Suppressor macrophage treated with lipopolysaccharide for 4 hours (primary cell): ENCODE measurements at regions not wholly inside any gene's neighbourhood (a gene's known extent, or its start where the extent isn't known, plus 50 kb on each side); places are given as distances from the start of the nearest gene placed in this dataset.
A peak's percentile ranks its signal among the peaks of the same experiment; 100 is the strongest.

ENCODE experiments used
- DNase-seq: peaks from one replicate; pipeline ENCODE4 v3.0.0-alpha.2; 2020

- DNase-seq, result no peak
Measured at GRCh38 chr16:88292007-88292970, 90.5 kb upstream of the ZNF469 start.

- DNase-seq, result no peak
Measured at GRCh38 chr16:88293097-88293496, 89.7 kb upstream of the ZNF469 start.

DNA sequence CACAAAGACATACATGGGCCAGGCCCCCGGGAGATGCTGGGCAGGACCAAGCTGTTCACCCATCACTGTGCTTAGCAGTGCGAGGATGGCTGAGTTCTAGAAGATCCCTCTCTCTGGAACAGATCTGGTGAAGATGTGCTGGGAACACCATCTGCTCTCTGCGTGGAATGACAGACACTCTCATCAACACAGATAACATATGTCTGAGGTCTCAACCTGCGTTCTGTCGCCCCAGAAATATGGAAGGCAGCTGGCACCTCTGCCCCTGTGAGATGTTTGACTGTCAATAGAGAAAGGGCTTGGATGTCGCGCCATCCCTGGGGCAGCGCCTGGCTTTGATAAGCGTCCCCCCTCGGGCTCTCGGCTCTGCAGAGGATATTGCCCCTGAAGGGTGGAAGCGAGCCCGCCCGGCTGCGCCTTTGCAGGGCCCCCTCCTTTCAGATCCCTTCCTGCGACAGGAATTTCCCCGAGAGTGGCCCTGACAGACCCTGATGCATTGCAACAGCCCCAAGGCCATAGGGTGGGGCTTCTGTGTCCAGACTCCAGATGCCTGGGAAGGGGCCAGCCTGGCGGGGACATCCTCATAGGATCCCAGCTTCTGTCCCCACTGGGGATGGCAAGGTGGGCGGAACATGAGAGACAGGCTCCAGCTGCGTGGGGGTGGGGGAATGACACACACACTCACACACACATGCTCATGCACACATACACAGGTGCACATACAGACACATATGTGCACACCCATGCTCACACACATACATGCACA lies 86.9 kb upstream of the ZNF469 start:
- no peak for DNase-seq

GRCh38 chr16:88296437-88297177 lies 86.2 kb upstream of the ZNF469 start:
- no peak for DNase-seq

DNA sequence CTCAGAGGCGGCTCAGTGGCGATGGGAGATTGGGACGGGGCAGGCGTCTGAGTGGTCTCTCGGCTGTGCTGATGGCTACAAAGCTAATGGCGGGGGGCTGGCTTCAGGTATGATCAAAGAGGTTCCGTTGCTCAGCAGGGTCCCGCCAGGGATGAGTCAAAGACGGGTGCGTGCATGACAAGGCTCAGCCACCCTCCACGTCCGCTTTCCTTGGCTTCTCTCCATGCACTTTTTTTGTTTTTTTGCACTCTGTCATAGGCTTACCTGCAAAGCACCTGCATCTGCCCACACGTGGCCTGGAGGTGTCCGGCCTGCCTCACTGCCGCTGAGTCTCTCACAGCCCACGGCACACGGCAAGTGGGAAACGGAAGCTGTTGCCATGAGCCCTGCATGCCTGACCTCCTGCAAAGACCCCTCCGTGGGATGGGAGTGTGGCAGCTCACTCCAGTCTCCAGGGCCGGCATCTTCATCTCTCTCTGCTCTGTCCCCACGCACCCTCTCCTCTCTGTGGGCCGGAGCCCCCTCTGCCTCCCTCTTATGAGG lies 85.5 kb upstream of the ZNF469 start:
- DNase-seq, result no peak

GRCh38 chr16:88298181-88298832 lies 84.5 kb upstream of the ZNF469 start:
- DNase-seq, result no peak

DNA sequence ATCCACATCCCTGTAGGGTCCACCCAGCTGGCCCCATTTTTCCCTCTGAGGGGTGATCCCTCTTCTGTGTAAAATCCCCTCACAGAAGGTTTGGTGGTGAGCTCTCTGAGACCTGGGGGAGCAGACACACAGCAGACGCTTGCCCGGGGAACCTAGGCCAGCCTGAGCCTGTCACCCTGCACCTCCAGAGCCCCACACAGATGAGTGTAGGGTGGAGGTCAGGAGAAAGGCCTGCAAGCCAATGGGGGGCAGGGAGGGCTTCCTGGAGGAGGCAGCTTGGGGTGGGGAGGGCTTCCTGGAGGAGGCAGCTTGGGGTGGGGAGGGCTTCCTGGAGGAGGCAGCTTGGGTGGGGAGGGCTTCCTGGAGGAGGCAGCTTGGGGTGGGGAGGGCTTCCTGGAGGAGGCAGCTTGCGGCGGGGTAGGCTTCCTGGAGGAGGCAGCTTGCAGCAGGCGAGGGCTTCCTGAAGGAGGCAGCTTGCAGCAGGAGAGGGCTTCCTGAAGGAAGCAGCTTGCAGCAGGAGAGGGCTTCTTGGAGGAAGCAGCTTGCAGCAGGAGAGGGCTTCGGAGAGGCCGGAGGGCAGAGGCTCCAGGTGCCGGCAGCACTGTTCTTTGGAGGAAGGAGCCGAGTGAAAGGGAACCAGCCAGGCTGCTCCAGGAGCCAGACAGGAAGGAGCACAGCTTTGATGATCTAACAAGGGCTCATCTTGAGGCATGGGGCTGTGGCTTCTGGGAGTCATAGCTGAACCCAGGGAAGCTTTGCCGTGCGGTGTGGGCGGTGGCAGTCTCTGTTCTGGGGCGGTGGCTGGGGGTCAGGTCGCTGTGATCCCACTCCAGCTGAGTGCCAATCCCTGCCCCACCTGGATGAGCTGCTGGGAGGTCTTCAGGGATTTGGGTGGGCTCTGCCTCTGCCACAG lies 83.7 kb upstream of the ZNF469 start:
- DNase-seq, result peak; percentile 13

- DNase-seq, result no peak
Measured at GRCh38 chr16:88299751-88300462, 82.9 kb upstream of the ZNF469 start.

DNA sequence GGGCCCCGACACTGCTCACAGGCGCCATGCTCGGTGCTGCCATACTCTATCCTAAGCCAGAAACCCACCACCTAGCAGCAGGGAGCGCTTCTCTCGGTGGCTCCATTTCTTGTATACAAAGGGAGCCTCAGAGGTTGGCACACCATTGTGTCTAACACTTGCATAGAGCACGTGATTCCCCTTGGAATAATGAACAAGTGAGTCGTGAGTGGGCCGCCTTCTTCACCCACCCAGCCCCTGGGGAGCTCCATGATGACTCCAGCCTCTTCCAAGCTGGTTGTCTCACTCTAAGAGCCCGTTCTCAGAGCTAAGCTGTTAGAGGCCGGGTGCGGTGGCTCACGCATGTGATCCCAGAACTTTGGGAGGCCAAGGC lies 82.3 kb upstream of the ZNF469 start:
- DNase-seq, result no peak

DNA sequence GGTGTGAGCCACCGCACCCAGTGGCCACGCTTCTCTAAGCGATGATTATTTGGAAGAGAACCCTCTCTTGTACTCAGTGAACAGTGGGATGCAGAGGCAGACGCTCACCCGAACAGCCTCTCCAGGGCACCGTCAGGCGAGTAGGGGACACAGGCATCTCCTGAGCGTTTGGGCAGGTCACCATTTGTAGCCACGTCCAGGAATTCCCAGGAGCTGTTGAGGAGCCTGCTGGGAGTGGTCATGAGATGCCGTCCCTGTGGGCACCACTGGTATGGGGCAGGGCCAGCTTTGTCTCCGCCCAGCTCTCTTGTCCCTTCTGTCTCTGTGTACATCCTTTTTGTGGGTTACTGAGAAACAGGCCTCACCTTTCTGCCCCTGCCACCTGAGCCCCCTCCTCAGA lies 81.3 kb upstream of the ZNF469 start:
- DNase-seq, result no peak

- DNase-seq, result no peak
Measured at GRCh38 chr16:88301886-88302285, 80.9 kb upstream of the ZNF469 start.

DNA sequence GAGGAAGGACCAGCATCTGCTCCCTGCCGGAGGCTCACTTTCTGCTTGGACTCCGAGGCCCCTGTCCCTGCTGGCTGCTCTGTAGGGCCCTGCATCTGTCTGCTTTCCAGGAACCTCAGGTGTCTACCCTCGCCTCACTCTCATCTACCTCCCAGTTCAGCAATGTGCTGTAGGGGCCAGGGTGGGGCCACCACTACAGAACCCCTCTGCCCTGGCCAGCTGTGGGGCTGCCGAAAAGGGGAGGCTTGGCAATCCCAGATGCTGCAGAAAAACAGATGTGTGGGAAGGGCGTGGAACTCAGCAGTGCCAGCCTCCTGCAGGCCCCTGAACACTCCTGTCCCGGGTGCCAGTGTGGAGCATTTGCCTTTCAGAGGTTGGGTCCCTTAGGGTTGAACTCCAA lies 80.1 kb upstream of the ZNF469 start:
- DNase-seq, result no peak

- no peak for DNase-seq
Measured at GRCh38 chr16:88303405-88303804, 79.4 kb upstream of the ZNF469 start.

GRCh38 chr16:88303890-88304819 lies 78.6 kb upstream of the ZNF469 start:
- no peak for DNase-seq

GRCh38 chr16:88305176-88305575 lies 77.6 kb upstream of the ZNF469 start:
- DNase-seq, result no peak

- no peak for DNase-seq
Measured at GRCh38 chr16:88306411-88306810, 76.3 kb upstream of the ZNF469 start.

DNA sequence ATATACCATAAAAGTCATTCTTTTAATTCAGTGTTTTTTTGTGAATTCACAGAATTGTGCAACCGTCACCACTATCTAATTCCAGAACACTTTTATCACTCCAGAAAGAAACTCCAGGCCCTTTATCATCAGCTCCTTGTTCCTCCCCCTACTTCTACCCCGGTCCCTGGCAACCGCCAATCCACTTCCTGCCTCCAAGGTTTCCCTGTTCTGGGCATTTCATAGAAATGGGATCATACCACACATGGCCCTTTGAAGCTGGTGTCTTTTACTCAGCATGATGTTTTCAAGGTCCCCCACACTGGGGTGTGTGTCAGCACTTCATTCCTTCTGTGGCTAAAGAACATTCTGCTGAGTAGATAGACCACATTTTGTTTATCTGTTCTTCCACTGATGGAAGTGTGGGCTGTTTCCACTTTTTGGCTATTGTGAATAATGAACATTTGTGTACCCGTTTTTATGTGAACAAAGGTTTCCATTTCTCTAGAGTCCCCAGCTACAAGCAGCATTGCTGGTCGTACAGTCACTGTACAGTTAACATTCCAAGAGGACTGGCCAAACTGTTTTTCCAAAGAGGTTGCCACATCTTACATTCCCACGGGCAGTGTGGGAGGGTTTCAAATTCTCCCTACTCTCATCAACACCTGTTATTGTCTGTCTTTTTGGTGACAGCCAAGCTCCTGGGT lies 75.8 kb upstream of the ZNF469 start:
- DNase-seq, result no peak

GRCh38 chr16:88308441-88309173 lies 74.2 kb upstream of the ZNF469 start:
- no peak for DNase-seq
